ENCODE measurements at regions not wholly inside any gene's neighbourhood (a gene's known extent, or its start where the extent isn't known, plus 50 kb on each side); places are given as distances from the start of the nearest gene placed in this dataset.

DNA sequence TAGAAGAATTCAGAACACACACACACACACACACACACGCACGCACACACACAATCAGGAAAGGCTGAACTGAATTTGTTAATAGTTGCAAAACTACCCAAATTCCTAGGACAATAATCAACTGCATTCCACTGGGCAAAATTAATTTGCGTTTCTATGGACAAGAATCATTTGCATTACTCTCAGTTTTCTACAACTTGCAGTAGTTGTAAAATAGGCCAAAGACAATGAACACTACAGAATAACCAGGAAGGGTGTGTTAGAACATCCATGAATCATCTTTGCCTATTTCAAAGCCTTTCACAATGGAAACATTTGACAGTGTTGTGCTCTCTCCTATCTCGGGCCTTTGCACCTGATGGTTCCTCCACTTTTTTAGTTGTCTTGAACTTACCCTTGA lies 77.1 kb upstream of the IGFBP7 start:
- ChIA-PET POLR2A (no interaction called here), CTCF (no interaction called here)
- WGBS (ENCODE audit: low lambda C conversion rate), result 44% methylated on average over 4 of the region's 4 CpGs

DNA sequence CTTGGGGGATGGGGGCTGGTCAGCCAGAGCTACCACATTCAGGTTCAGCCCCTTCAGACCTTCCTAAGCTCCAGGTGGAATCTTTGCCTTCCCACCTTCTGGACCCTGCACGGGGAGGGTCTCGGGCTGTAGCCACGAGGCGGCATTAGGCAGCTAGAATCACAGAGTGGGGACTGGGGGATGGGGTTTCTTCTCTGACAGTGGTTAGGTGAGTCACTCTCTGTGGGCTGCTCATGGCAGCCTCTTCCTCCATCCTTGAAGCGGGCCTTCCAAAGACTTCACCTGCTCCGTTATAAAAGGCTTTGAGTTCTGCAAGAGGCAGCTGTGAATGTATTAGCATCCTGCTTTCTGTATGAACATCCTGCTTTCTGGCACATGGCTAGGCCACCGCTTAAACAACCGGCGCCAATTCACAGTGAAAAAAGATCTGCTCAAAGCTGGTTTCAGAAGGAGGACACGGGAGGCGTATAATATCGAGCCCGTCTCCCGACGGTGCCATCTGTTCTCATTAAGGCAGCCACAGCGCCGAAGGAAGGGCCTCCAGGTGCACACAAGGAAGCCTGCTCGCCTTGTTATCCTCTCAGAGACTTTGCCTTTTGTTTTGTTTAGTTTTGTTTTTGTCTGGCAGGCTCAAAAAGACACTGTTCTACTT lies 74.3 kb upstream of the IGFBP7 start:
- 79% methylated on average over 17 of the region's 18 CpGs for WGBS (ENCODE audit: low lambda C conversion rate)
- ChIA-PET CTCF (interaction anchor here (1.2 to 1.4 kb wide), 2 partner anchors 20 to 242 kb away, joined by 3 read pairs; no protein-coding TSS in a partner anchor), POLR2A (no interaction called here)
- Histone ChIP-seq H3K27me3 (ENCODE audit: insufficient read depth) (no peaks in the 10 kb centered on the region), H3K36me3 (replicated peaks in 1 of 2; ENCODE audit: control insufficient read depth in 1 of 2, insufficient read depth in 2 of 2, low read length in 1 of 2) (no peaks in the 10 kb centered on the region), H3K27ac (ENCODE audit: low read depth in 2 of 2, low read length in 1 of 2) (no peak overlapping the region), H3K79me2 (ENCODE audit: insufficient read depth) (no peaks in the 10 kb centered on the region), H3K9me2 (no peaks in the 10 kb centered on the region), H3K4me1 (ENCODE audit: control insufficient read depth in 1 of 2, insufficient read depth in 2 of 2, low read depth in 1 of 2, low read length in 1 of 2) (peaks cover 0 to 5% of the 10 kb centered on the region in 2 experiments; a peak in 1 of 4 replicates), H3F3A (replicated peaks; ENCODE audit: insufficient read depth) (no peaks in the 10 kb centered on the region), H3K9ac (no peak overlapping the region), H3K9me3 (no peaks in the 10 kb centered on the region), H3K4me2 (no peak overlapping the region), H4K20me1 (ENCODE audit: insufficient read depth) (no peaks in the 10 kb centered on the region), H2AFZ (ENCODE audit: low read depth) (no peak overlapping the region), H3K4me3 (ENCODE audit: low read depth in 2 of 2, low read length in 1 of 2) (no peak overlapping the region)
- TF ChIP-seq, protein P1, sequence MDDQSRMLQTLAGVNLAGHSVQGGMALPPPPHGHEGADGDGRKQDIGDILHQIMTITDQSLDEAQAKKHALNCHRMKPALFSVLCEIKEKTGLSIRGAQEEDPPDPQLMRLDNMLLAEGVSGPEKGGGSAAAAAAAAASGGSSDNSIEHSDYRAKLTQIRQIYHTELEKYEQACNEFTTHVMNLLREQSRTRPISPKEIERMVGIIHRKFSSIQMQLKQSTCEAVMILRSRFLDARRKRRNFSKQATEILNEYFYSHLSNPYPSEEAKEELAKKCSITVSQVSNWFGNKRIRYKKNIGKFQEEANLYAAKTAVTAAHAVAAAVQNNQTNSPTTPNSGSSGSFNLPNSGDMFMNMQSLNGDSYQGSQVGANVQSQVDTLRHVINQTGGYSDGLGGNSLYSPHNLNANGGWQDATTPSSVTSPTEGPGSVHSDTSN (IDR thresholded peaks at IDR 0.05), result no peak
- TF ChIP-seq SIN3A (IDR thresholded peaks at IDR 0.05; ENCODE audit: borderline replicate concordance, low read depth, low read length), result no peak
- TF ChIP-seq GABPA (IDR thresholded peaks at IDR 0.05; ENCODE audit: low read depth), result no peak
- no peak for TF ChIP-seq JUND (IDR thresholded peaks at IDR 0.05)
- TF ChIP-seq RCOR1 (IDR thresholded peaks at IDR 0.05; ENCODE audit: low read length), result no peak
- no peak for TF ChIP-seq USF1 (IDR thresholded peaks at IDR 0.05; ENCODE audit: borderline replicate concordance, low read depth)
- TF ChIP-seq YY1 (IDR thresholded peaks at IDR 0.05; ENCODE audit: low read depth), result no peak
- TF ChIP-seq TCF12 (IDR thresholded peaks at IDR 0.05), result no peak
- DNase-seq, result no peak

More for the DNA sequence above, 77.1 kb upstream of the IGFBP7 start:
- Histone ChIP-seq H3K4me1 (ENCODE audit: control insufficient read depth in 1 of 2, insufficient read depth in 2 of 2, low read depth in 1 of 2, low read length in 1 of 2) (peaks cover 0 to 2% of the 10 kb centered on the region in 2 experiments; a peak in 1 of 4 replicates), H3K27me3 (ENCODE audit: insufficient read depth) (no peaks in the 10 kb centered on the region), H3K27ac (ENCODE audit: low read depth in 2 of 2, low read length in 1 of 2) (no peak overlapping the region), H2AFZ (ENCODE audit: low read depth) (no peak overlapping the region), H3K79me2 (ENCODE audit: insufficient read depth) (no peaks in the 10 kb centered on the region), H3K4me3 (ENCODE audit: low read depth in 2 of 2, low read length in 1 of 2) (no peak overlapping the region), H3K9me3 (no peaks in the 10 kb centered on the region), H3K9me2 (no peaks in the 10 kb centered on the region), H3F3A (replicated peaks; ENCODE audit: insufficient read depth) (no peaks in the 10 kb centered on the region), H3K4me2 (no peak overlapping the region), H3K36me3 (replicated peaks in 1 of 2; ENCODE audit: control insufficient read depth in 1 of 2, insufficient read depth in 2 of 2, low read length in 1 of 2) (no peaks in the 10 kb centered on the region), H4K20me1 (ENCODE audit: insufficient read depth) (no peaks in the 10 kb centered on the region), H3K9ac (no peak overlapping the region)
- DNase-seq, result no peak
- TF ChIP-seq EZH2phosphoT487 (IDR thresholded peaks at IDR 0.05; ENCODE audit: borderline replicate concordance, low read depth) (no peak), MEF2A (IDR thresholded peaks at IDR 0.05; ENCODE audit: borderline replicate concordance, low read depth) (no peak), FOXM1 (IDR thresholded peaks at IDR 0.05; ENCODE audit: low read depth) (no peak)
- TF ChIP-seq, protein P1 (IDR thresholded peaks at IDR 0.05), result no peak

All from SK-N-SH (cell line).